DND-41 (cell line): ENCODE measurements at regions not wholly inside any gene's neighbourhood (a gene's known extent, or its start where the extent isn't known, plus 50 kb on each side); places are given as distances from the start of the nearest gene placed in this dataset.

Experiments used
- ATAC-seq: fragments of 200-7000 bp; cut with Tn5 transposase; 3 replicates; pipeline ENCODE4 v1.9.1; 2021; ENCODE audit warnings: low read depth; ENCODE audit not compliant: insufficient read depth
- DNase-seq: peaks from one replicate; pipeline ENCODE4 v3.0.0-alpha.2; 2020
- H2AFZ ChIP-seq: 2 replicates; pipeline ENCODE4 v1.6.0; 2012; ENCODE audit warnings: low read depth, low read length
- H3K27ac ChIP-seq: 2 replicates; pipeline ENCODE4 v1.5.1; 2012; ENCODE audit warnings: low read length, inconsistent platforms
- H3K27me3 ChIP-seq: fragments of 200-600 bp; sonication (generic); 2 replicates; pipeline ENCODE4 v1.6.0; 2012; ENCODE audit warnings: low read length, mild to moderate bottlenecking, inconsistent platforms; ENCODE audit not compliant: insufficient read depth, poor library complexity
- H3K36me3 ChIP-seq: 2 replicates; pipeline ENCODE4 v1.5.1; 2012; ENCODE audit warnings: low read length, inconsistent platforms; ENCODE audit not compliant: insufficient read depth
- H3K4me1 ChIP-seq: 2 replicates; pipeline ENCODE4 v1.5.1; 2012; ENCODE audit warnings: mild to moderate bottlenecking, low read length; ENCODE audit not compliant: insufficient read depth
- H3K4me2 ChIP-seq: 2 replicates; pipeline ENCODE4 v1.6.0; 2012; ENCODE audit warnings: mild to moderate bottlenecking, moderate library complexity, low read length, inconsistent platforms; ENCODE audit not compliant: insufficient read depth
- H3K4me3 ChIP-seq, 2 experiments: fragments of 200-600 bp in 1 of 2; shearing (Covaris generic) in 1 of 2; 2 replicates each; pipeline ENCODE4 v1.5.1; 2012 to 2016; ENCODE audit warnings: inconsistent platforms in 2 of 2, low read length in 2 of 2, mild to moderate bottlenecking in 2 of 2, low read depth in 1 of 2, moderate library complexity in 1 of 2
- H3K79me2 ChIP-seq: 2 replicates; pipeline ENCODE4 v1.6.0; 2012; ENCODE audit warnings: low read length, inconsistent platforms; ENCODE audit not compliant: insufficient read depth
- H3K9ac ChIP-seq: 2 replicates; pipeline ENCODE4 v1.6.0; 2012; ENCODE audit warnings: low read depth, mild to moderate bottlenecking, inconsistent platforms, low read length, moderate library complexity
- H3K9me3 ChIP-seq: 2 replicates; pipeline ENCODE4 v1.5.1; 2012; ENCODE audit warnings: low read length, moderate library complexity, mild to moderate bottlenecking, inconsistent platforms; ENCODE audit not compliant: insufficient read depth, severe bottlenecking
- H4K20me1 ChIP-seq: 2 replicates; pipeline ENCODE4 v1.6.0; 2012; ENCODE audit warnings: low read length; ENCODE audit not compliant: insufficient read depth
- CTCF ChIP-seq: IDR thresholded peaks from 2 replicates; pipeline ENCODE4 v1.5.1; 2012; ENCODE audit warnings: borderline replicate concordance, low read length, moderate library complexity, mild to moderate bottlenecking; ENCODE audit not compliant: poor library complexity, severe bottlenecking; ENCODE audit errors: extremely low read depth
- EZH2 ChIP-seq: IDR thresholded peaks from 3 replicates; pipeline ENCODE4 v1.6.1; 2012; ENCODE audit warnings: borderline replicate concordance, low read depth, mild to moderate bottlenecking, moderate library complexity, low read length, inconsistent platforms; ENCODE audit not compliant: severe bottlenecking

DNA sequence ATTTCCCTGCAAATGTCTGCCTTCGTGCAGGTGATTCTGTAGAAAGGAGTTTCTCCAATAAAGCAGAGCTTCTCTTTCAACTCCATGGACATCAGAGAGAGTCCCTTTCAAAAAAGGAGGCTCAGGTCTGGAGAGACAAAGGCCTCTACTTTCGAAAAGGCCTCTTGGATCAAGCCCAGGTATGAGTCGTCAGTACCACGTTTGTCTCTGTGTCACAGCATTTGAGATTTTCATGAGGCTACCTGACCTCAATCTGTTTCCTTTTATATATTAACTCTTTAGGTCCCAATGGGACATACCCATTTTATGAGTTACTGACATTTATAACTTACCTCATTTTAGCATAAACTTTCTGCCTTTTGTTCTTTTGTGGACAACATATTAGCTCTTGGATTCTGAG, 290.8 kb downstream of the RPAP3 start:
- Histone ChIP-seq H3K79me2 (no peaks in the 10 kb centered on the region), H3K36me3 (no peaks in the 10 kb centered on the region), H3K9me3 (no peaks in the 10 kb centered on the region), H4K20me1 (no peaks in the 10 kb centered on the region), H3K9ac (no peak overlapping the region), H2AFZ (peak overlapping the region; percentile 19; the same call in 1 of the 2 replicates), H3K27ac (no peak overlapping the region), H3K27me3 (no peaks in the 10 kb centered on the region), H3K4me3 (no peak overlapping the region), H3K4me2 (no peak overlapping the region), H3K4me1 (no peaks in the 10 kb centered on the region)
- ATAC-seq (no peak), DNase-seq (no peak)
- TF ChIP-seq EZH2 = no peak
- TF ChIP-seq CTCF = no peak

GRCh38 chr12:47414511-47414910, 291.3 kb downstream of the RPAP3 start:
- Histone ChIP-seq H3K27ac (no peak overlapping the region), H3K4me1 (no peaks in the 10 kb centered on the region), H3K9me3 (no peaks in the 10 kb centered on the region), H3K4me3 (no peak overlapping the region), H4K20me1 (no peaks in the 10 kb centered on the region), H3K4me2 (no peak overlapping the region), H3K9ac (no peak overlapping the region), H3K79me2 (no peaks in the 10 kb centered on the region), H3K27me3 (no peaks in the 10 kb centered on the region), H3K36me3 (no peaks in the 10 kb centered on the region), H2AFZ (no peak overlapping the region)
- ATAC-seq = no peak
- TF ChIP-seq CTCF (no peak), EZH2 (no peak)
- DNase-seq = no peak

DNA sequence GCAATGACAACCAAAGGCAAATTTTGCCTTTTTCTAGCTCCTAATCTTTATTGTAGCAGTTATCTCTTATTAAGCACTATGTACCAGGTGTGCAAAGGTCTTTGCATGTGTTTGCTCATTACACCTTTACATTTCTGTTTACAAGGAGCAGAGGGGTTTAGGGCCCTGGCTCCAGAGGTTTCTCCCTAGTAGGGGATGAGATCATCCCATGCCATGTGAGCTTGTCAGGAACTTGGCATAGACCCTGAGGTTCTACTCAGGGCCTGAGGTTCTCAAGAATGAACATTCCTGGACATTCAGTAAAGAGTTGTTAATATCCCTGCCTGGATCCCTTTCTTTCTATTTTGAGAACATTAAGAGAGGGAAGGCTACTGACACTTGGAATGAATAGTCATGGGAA, 292.0 kb downstream of the RPAP3 start:
- Histone ChIP-seq H3K9ac (no peak overlapping the region), H3K4me1 (no peaks in the 10 kb centered on the region), H3K9me3 (no peaks in the 10 kb centered on the region), H4K20me1 (no peaks in the 10 kb centered on the region), H3K79me2 (no peaks in the 10 kb centered on the region), H3K4me2 (no peak overlapping the region), H3K4me3 (no peak overlapping the region), H2AFZ (no peak overlapping the region; the same call in 1 of the 2 replicates), H3K36me3 (no peaks in the 10 kb centered on the region), H3K27me3 (no peaks in the 10 kb centered on the region), H3K27ac (no peak overlapping the region)
- TF ChIP-seq EZH2 (no peak), CTCF (no peak)
- ATAC-seq (no peak), DNase-seq (no peak)
